HUDEP-2 (cell line): ENCODE measurements at regions not wholly inside any gene's neighbourhood (a gene's known extent, or its start where the extent isn't known, plus 50 kb on each side); places are given as distances from the start of the nearest gene placed in this dataset.
A peak's percentile ranks its signal among the peaks of the same experiment; 100 is the strongest.

Experiments used
- DNase-seq, 76 experiments: peaks; one replicate each; lab custom pipeline; 2025; ENCODE audit not compliant: unreplicated experiment in 76 of 76; lab: John Stamatoyannopoulos, UW

- peak in 1 of 76 experiments; percentile 1 for DNase-seq
Observed at GRCh38 chr5:171647043-171647903, 138.3 kb upstream of the SMIM23 start.

- DNase-seq = no peak
Observed at GRCh38 chr5:171647904-171648260, 137.7 kb upstream of the SMIM23 start.

- DNase-seq = no peak
Observed at GRCh38 chr5:171648279-171649074, 137.1 kb upstream of the SMIM23 start.

- DNase-seq = no peak
Observed at GRCh38 chr5:171649075-171649401, 136.6 kb upstream of the SMIM23 start.

GRCh38 chr5:171650597-171650996, 135.0 kb upstream of the SMIM23 start:
- no peak for DNase-seq

GRCh38 chr5:171651102-171651501, 134.5 kb upstream of the SMIM23 start:
- DNase-seq = no peak

GRCh38 chr5:171654881-171655280, 130.7 kb upstream of the SMIM23 start:
- DNase-seq = no peak

GRCh38 chr5:171657473-171657872, 128.1 kb upstream of the SMIM23 start:
- no peak for DNase-seq

- DNase-seq = no peak
Observed at GRCh38 chr5:171659896-171660295, 125.7 kb upstream of the SMIM23 start.

- no peak for DNase-seq
Observed at GRCh38 chr5:171660434-171660833, 125.2 kb upstream of the SMIM23 start.

- DNase-seq = no peak
Observed at GRCh38 chr5:171661143-171661542, 124.5 kb upstream of the SMIM23 start.

GRCh38 chr5:171663311-171664085, 122.1 kb upstream of the SMIM23 start:
- no peak for DNase-seq

- no peak for DNase-seq
Observed at GRCh38 chr5:171664489-171664888, 121.1 kb upstream of the SMIM23 start.

GRCh38 chr5:171666815-171667214, 118.8 kb upstream of the SMIM23 start:
- DNase-seq = no peak

GRCh38 chr5:171667341-171668096, 118.1 kb upstream of the SMIM23 start:
- no peak for DNase-seq

- DNase-seq = no peak
Observed at GRCh38 chr5:171668097-171668412, 117.6 kb upstream of the SMIM23 start.

GRCh38 chr5:171669571-171669970, 116.0 kb upstream of the SMIM23 start:
- no peak for DNase-seq

- no peak for DNase-seq
Observed at GRCh38 chr5:171672556-171672955, 113.1 kb upstream of the SMIM23 start.

- no peak for DNase-seq
Observed at GRCh38 chr5:171673328-171673727, 112.3 kb upstream of the SMIM23 start.

- no peak for DNase-seq
Observed at GRCh38 chr5:171673840-171674239, 111.8 kb upstream of the SMIM23 start.

GRCh38 chr5:171675511-171675910, 110.1 kb upstream of the SMIM23 start:
- no peak for DNase-seq
